ENCODE measurements at regions not wholly inside any gene's neighbourhood (a gene's known extent, or its start where the extent isn't known, plus 50 kb on each side); places are given as distances from the start of the nearest gene placed in this dataset.

DNA sequence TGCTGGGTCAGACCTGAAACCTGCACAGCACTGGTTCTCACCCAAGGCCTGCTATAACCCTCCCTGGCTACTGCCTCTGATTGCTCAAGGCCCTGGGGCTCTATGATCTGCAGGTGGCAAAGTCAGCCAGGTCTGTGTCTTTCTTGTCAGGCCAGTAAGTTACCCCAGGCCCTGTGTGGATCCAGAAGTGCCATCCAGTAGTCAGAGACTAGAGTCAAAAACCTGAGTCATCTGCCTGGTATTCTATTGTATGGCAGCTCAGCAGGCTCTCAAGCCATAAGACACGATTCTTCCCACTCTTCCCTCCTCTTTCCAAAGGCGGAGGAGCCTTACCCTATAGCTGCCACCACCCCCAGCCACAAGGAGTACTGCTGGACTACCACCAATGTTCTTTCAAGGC, 593.0 kb downstream of the FRK start:
- Mint-ChIP-seq H3K27ac (no peak overlapping the region), H3K4me3 (no peak overlapping the region), H3K4me1 (no peaks in the 10 kb centered on the region), H3K36me3 (no peaks in the 10 kb centered on the region), H3K27me3 (ENCODE audit: low read depth in 3 of 3) (no peaks in the 10 kb centered on the region), H3K9me3 (peaks cover 1 to 10% (median 3%) of the 10 kb centered on the region in 7 donors)
- Histone ChIP-seq H3K4me3 (replicated peaks in 1 of 3; ENCODE audit: low read depth in 2 of 3, low read length in 3 of 3) (no peak overlapping the region), H2AFZ (ENCODE audit: insufficient read depth, low read depth, low read length, poor library complexity, severe bottlenecking) (no peak overlapping the region), H3K4me2 (replicated peaks; ENCODE audit: extremely low read depth, low read length, poor library complexity, severe bottlenecking) (no peak overlapping the region), H3K9ac (ENCODE audit: insufficient read depth, low read length, poor library complexity, severe bottlenecking) (no peak overlapping the region), H3K27me3 (ENCODE audit: control insufficient read depth in 2 of 2, insufficient read depth in 2 of 2, low read length in 2 of 2) (no peaks in the 10 kb centered on the region), H3K9me3 (replicated peaks in 1 of 2; ENCODE audit: control insufficient read depth in 1 of 2, insufficient read depth in 1 of 2, low read length in 2 of 2) (peaks cover 5 to 33% of the 10 kb centered on the region in 2 donors), H3K4me1 (ENCODE audit: control insufficient read depth in 1 of 2, insufficient read depth in 2 of 2, low read length in 2 of 2) (no peaks in the 10 kb centered on the region), H3K27ac (ENCODE audit: low read depth in 1 of 2, low read length in 2 of 2) (no peak overlapping the region), H3K79me2 (ENCODE audit: insufficient read depth, low read length) (no peaks in the 10 kb centered on the region), H4K20me1 (ENCODE audit: insufficient read depth, low read length) (no peaks in the 10 kb centered on the region), H3K36me3 (replicated peaks in 1 of 2; ENCODE audit: control insufficient read depth in 1 of 2, insufficient read depth in 2 of 2, low read length in 2 of 2) (no peaks in the 10 kb centered on the region)
- 74% methylated on average over 2 of the region's 2 CpGs for WGBS (ENCODE audit: insufficient coverage)
- no peak for DNase-seq
- TF ChIP-seq, protein P1, sequence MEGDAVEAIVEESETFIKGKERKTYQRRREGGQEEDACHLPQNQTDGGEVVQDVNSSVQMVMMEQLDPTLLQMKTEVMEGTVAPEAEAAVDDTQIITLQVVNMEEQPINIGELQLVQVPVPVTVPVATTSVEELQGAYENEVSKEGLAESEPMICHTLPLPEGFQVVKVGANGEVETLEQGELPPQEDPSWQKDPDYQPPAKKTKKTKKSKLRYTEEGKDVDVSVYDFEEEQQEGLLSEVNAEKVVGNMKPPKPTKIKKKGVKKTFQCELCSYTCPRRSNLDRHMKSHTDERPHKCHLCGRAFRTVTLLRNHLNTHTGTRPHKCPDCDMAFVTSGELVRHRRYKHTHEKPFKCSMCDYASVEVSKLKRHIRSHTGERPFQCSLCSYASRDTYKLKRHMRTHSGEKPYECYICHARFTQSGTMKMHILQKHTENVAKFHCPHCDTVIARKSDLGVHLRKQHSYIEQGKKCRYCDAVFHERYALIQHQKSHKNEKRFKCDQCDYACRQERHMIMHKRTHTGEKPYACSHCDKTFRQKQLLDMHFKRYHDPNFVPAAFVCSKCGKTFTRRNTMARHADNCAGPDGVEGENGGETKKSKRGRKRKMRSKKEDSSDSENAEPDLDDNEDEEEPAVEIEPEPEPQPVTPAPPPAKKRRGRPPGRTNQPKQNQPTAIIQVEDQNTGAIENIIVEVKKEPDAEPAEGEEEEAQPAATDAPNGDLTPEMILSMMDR (IDR thresholded peaks at IDR 0.05): no peak
- intact Hi-C loops (cut with micrococcal nuclease): no loop called here

DNA sequence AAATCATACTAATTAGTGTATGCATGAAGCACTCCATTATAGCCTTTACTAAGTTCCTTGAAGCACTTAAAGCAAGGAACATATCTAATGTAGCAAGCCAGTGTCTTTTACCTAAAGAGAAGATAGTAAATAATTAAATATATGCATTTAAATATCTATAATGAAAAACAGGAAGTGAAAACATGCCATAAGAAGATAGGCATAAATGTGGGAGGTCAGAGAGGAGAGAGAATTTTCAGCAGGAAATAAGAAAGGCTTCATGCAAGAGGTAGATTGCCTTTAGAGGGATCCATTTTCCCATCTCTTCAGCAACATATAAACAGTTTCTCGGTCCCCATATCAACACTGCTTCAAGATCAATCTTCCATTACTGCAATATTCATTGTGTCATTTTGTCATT, 599.8 kb downstream of the FRK start:
- no peaks in the 10 kb centered on the region for H4K20me1 ChIP-seq (ENCODE audit: insufficient read depth, low read length)
- no peak overlapping the region for H3K27ac ChIP-seq (ENCODE audit: low read depth in 1 of 2, low read length in 2 of 2)
- no peak overlapping the region for H2AFZ ChIP-seq (ENCODE audit: insufficient read depth, low read depth, low read length, poor library complexity, severe bottlenecking)
- Mint-ChIP-seq H3K9me3 (peaks cover 0 to 4% (median 2%) of the 10 kb centered on the region in 7 donors), H3K4me1 (no peaks in the 10 kb centered on the region), H3K4me3 (no peak overlapping the region), H3K36me3 (no peaks in the 10 kb centered on the region), H3K27ac (no peak overlapping the region), H3K27me3 (ENCODE audit: low read depth in 3 of 3) (no peaks in the 10 kb centered on the region)
- no peak overlapping the region for H3K4me3 ChIP-seq (replicated peaks in 1 of 3; ENCODE audit: low read depth in 2 of 3, low read length in 3 of 3)
- no peak overlapping the region for H3K4me2 ChIP-seq (replicated peaks; ENCODE audit: extremely low read depth, low read length, poor library complexity, severe bottlenecking)
- H3K36me3 ChIP-seq (replicated peaks in 1 of 2; ENCODE audit: control insufficient read depth in 1 of 2, insufficient read depth in 2 of 2, low read length in 2 of 2): no peaks in the 10 kb centered on the region
- intact Hi-C loops (cut with micrococcal nuclease): no loop called here
- no peak for DNase-seq
- no peaks in the 10 kb centered on the region for H3K27me3 ChIP-seq (ENCODE audit: control insufficient read depth in 2 of 2, insufficient read depth in 2 of 2, low read length in 2 of 2)
- H3K4me1 ChIP-seq (ENCODE audit: control insufficient read depth in 1 of 2, insufficient read depth in 2 of 2, low read length in 2 of 2): no peaks in the 10 kb centered on the region
- TF ChIP-seq, protein P1 (IDR thresholded peaks at IDR 0.05): no peak
- no CpG with 5 or more reads among the region's 1 CpG for WGBS (ENCODE audit: insufficient coverage)
- H3K9me3 ChIP-seq (replicated peaks in 1 of 2; ENCODE audit: control insufficient read depth in 1 of 2, insufficient read depth in 1 of 2, low read length in 2 of 2): peaks cover 0 to 10% of the 10 kb centered on the region in 2 donors
- H3K79me2 ChIP-seq (ENCODE audit: insufficient read depth, low read length): no peaks in the 10 kb centered on the region
- H3K9ac ChIP-seq (ENCODE audit: insufficient read depth, low read length, poor library complexity, severe bottlenecking): no peak overlapping the region
